Body of pancreas (tissue), 4 donors: ENCODE measurements at regions not wholly inside any gene's neighbourhood (a gene's known extent, or its start where the extent isn't known, plus 50 kb on each side); places are given as distances from the start of the nearest gene placed in this dataset.

Experiments used
- ATAC-seq: fragments of 150-250 bp; one replicate; pipeline ENCODE4 v1.9.1; 2016
- DNase-seq, 4 donors: peaks; one replicate each; pipeline ENCODE4 v3.0.0-alpha.2; 2019
- H3K27ac ChIP-seq, 4 donors: fragments of 200-600 bp; sonication (generic); 1 replicate in 3 of 4; 2 replicates in 1 of 4; pipeline versions ENCODE4 v1.5.1 to v1.6.1; 2016 to 2019; ENCODE audit warnings: mild to moderate bottlenecking in 1 of 4, mixed read lengths in 1 of 4, moderate library complexity in 1 of 4
- H3K27me3 ChIP-seq, 2 donors: fragments of 200-600 bp; sonication (generic); one replicate each; pipeline ENCODE4 v1.6.0; 2016; ENCODE audit warnings: mild to moderate bottlenecking in 1 of 2
- H3K36me3 ChIP-seq, 2 donors: fragments of 200-600 bp; sonication (generic); replicated peaks in 1 of 2; 2 replicates each; pipeline ENCODE4 v1.5.1; 2016; ENCODE audit warnings: low read depth in 2 of 2; ENCODE audit not compliant: insufficient read depth in 1 of 2
- H3K4me1 ChIP-seq: fragments of 200-600 bp; sonication (generic); one replicate; pipeline ENCODE4 v1.6.0; 2016
- H3K4me3 ChIP-seq, 2 donors: fragments of 200-600 bp; sonication (generic); 1 replicate in 1 of 2; 2 replicates in 1 of 2; pipeline ENCODE4 v1.5.1; 2016 to 2019
- H3K9me3 ChIP-seq, 3 donors: fragments of 200-600 bp; sonication (generic); 1 replicate in 2 of 3; 2 replicates in 1 of 3; pipeline ENCODE4 v1.5.1; 2016
- CTCF ChIP-seq, 7 experiments: fragments of 450-650 bp in 4 of 7; fragments of 200-600 bp in 3 of 7; sonication (generic) in 3 of 7; IDR thresholded peaks; one replicate each; pipeline ENCODE4 v1.5.1; 2016 to 2019; ENCODE audit warnings: antibody characterized with exemption in 7 of 7
- POLR2A ChIP-seq, 3 donors: fragments of 450-650 bp; IDR thresholded peaks; one replicate each; pipeline ENCODE4 v1.6.1; 2016; ENCODE audit warnings: antibody characterized with exemption in 3 of 3, mild to moderate bottlenecking in 2 of 3
- WGBS, 2 donors: methylation state at CpG; one replicate each; pipeline ENCODE4 v1.1.5; 2017; 5-methylcytosine and 5-hydroxymethylcytosine counted together
- intact Hi-C: fragments of 100-400 bp; cut with DNase I; formaldehyde crosslinking; loops from one replicate; pipeline ENCODE4 v1.15.1; 2023

GRCh38 chr3:102194001-102194400 lies 240.8 kb upstream of the ZPLD1 start:
- 80 to 84% methylated on average over 5 of the region's 5 CpGs for WGBS, 2 donors
- Histone ChIP-seq H3K27ac (no peak overlapping the region), H3K4me3 (no peak overlapping the region), H3K9me3 (no peaks in the 10 kb centered on the region), H3K4me1 (peaks cover 34% of the 10 kb centered on the region), H3K36me3 (no peaks in the 10 kb centered on the region), H3K27me3 (no peaks in the 10 kb centered on the region)
- intact Hi-C loops: no loop called here
- DNase-seq (no peak), ATAC-seq (no peak)
- TF ChIP-seq POLR2A (IDR thresholded peaks at IDR 0.05): no peak
- no peak for TF ChIP-seq CTCF (IDR thresholded peaks at IDR 0.05)

DNA sequence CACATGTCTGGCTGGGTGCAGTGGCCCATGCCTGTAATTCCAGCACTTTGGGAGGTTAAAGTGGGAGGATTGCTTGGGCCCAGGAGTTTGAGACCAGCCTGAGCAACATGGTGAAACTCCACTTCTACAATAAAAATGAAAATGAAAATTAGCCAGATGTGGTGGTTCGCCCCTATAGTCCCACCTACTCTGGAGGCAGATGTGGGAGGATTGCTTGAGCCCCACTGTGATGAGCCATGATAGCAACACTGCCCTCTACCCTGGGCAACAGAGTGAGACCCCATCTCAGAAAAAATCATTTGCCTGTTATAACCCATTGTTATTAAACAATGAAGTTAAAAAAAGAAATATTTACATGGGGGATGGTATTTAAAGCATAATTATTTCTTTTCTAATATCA lies 240.1 kb upstream of the ZPLD1 start:
- ATAC-seq (no peak), DNase-seq (no peak)
- Histone ChIP-seq H3K4me1 (peaks cover 34% of the 10 kb centered on the region), H3K9me3 (no peaks in the 10 kb centered on the region), H3K27ac (peak overlapping the region in 3 of 4 donors; percentile 51 to 73 (median 70)), H3K4me3 (no peak overlapping the region), H3K36me3 (no peaks in the 10 kb centered on the region), H3K27me3 (no peaks in the 10 kb centered on the region)
- 93 to 96% methylated on average over 1 of the region's 1 CpG for WGBS, 2 donors
- intact Hi-C loops: no loop called here
- TF ChIP-seq POLR2A (IDR thresholded peaks at IDR 0.05): no peak
- no peak for TF ChIP-seq CTCF (IDR thresholded peaks at IDR 0.05)

DNA sequence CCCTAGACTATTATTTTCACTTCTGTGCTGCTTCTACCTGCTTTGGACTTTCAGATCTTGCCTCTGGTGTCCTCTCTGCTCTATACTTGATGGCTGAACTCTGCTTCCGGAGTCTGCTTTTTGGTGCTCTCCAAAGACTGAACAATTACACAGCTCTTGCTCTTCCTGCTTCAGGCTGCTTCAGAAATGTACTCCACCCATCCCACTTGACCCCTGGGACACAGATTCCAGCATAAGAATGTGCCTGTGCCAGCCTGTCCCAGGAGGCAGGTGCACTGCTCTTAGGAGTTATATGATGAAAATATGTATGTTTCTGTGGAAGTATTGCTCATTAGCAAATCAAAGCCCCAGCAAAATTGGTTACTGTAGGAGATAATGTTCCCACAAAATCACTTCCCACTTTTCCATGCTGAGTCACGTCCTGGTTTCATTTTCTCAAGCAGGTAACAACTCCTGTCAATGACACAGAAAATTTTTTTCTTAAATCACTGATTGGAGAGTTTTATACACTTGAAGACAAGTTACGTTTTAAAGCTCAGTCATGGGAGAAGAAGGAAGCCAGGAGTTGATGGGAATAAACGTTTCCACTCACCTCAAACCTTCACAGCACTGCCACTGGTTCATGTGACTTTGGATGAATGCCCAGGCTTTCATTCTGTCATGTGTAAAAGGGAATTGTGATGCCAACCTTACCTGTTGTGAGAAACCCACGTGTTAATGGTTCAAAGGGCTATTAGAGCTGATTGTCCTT lies 239.4 kb upstream of the ZPLD1 start:
- no peaks in the 10 kb centered on the region for H3K9me3 ChIP-seq
- peaks cover 28% of the 10 kb centered on the region for H3K4me1 ChIP-seq
- no peaks in the 10 kb centered on the region for H3K27me3 ChIP-seq
- TF ChIP-seq POLR2A (IDR thresholded peaks at IDR 0.05) (no peak), CTCF (IDR thresholded peaks at IDR 0.05) (no peak)
- ATAC-seq (peak; percentile 92), DNase-seq (peak; percentile 45 to 76 (median 66))
- intact Hi-C loops: no loop called here
- peak overlapping the region; percentile 17 to 73 (median 60) for H3K27ac ChIP-seq
- 21 to 24% methylated on average over 5 of the region's 5 CpGs for WGBS, 2 donors
- no peak overlapping the region for H3K4me3 ChIP-seq
- H3K36me3 ChIP-seq: no peaks in the 10 kb centered on the region

DNA sequence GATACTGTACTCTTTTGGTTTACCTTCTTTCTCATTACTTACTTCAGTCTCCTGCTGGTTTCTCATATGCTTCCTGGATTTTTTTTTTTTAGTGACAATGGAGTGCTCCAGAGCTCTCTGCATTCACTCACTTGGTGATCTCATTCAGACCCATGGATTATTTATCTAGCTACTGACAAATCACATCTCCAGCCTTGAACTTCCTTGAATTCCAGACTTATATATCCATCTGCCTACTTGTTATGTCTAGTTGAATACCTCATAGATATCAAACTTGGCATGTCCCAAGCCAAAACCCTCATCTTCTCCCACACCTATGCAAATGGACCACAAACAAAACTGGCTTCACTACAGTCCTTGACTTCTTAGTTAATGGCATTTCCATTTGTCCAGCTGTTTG lies 234.7 kb upstream of the ZPLD1 start:
- Histone ChIP-seq H3K36me3 (no peaks in the 10 kb centered on the region), H3K27me3 (no peaks in the 10 kb centered on the region), H3K4me1 (peaks cover 13% of the 10 kb centered on the region), H3K9me3 (no peaks in the 10 kb centered on the region), H3K27ac (no peak overlapping the region), H3K4me3 (no peak overlapping the region)
- intact Hi-C loops: no loop called here
- TF ChIP-seq POLR2A (IDR thresholded peaks at IDR 0.05): no peak
- TF ChIP-seq CTCF (IDR thresholded peaks at IDR 0.05): no peak
- ATAC-seq: no peak
- no peak for DNase-seq

GRCh38 chr3:102200560-102200959 lies 234.3 kb upstream of the ZPLD1 start:
- H3K4me1 ChIP-seq: peaks cover 9% of the 10 kb centered on the region
- no peaks in the 10 kb centered on the region for H3K27me3 ChIP-seq
- intact Hi-C loops: no loop called here
- no peak for ATAC-seq
- no peak overlapping the region for H3K4me3 ChIP-seq
- H3K27ac ChIP-seq: no peak overlapping the region
- no peak for DNase-seq
- TF ChIP-seq POLR2A (IDR thresholded peaks at IDR 0.05): no peak
- no peak for TF ChIP-seq CTCF (IDR thresholded peaks at IDR 0.05)
- no peaks in the 10 kb centered on the region for H3K9me3 ChIP-seq
- H3K36me3 ChIP-seq: no peaks in the 10 kb centered on the region
